Effector memory CD8-positive, alpha-beta T cell (primary cell): ENCODE measurements at regions not wholly inside any gene's neighbourhood (a gene's known extent, or its start where the extent isn't known, plus 50 kb on each side); places are given as distances from the start of the nearest gene placed in this dataset.
A peak's percentile ranks its signal among the peaks of the same experiment; 100 is the strongest.
"Not testable (repeated sequence)": the region's sequence is repeated elsewhere in the genome, so short reads cannot be mapped to it uniquely, and the experiment has no call there.

Experiments
- ATAC-seq: fragments of 150-1000 bp; cut with Tn5 transposase; replicated peaks from 2 replicates; pipeline ENCODE4 v1.10.0; 2021; ENCODE audit warnings: mild to moderate bottlenecking, moderate library complexity
- DNase-seq, 3 experiments: peaks; one replicate each; pipeline ENCODE4 v3.0.0; 2021
- H3K27ac Mint-ChIP-seq, 2 donors: one replicate each; pipeline ENCODE4 v1.8.0; 2022; ENCODE audit warnings: mild to moderate bottlenecking in 2 of 2, mixed read lengths in 2 of 2, moderate library complexity in 2 of 2
- H3K27me3 Mint-ChIP-seq, 2 donors: one replicate each; pipeline ENCODE4 v1.8.0; 2022; ENCODE audit warnings: mixed read lengths in 2 of 2
- H3K36me3 Mint-ChIP-seq: one replicate; pipeline ENCODE4 v1.8.0; 2022; ENCODE audit warnings: mild to moderate bottlenecking, moderate library complexity, mixed read lengths; ENCODE audit not compliant: insufficient read depth
- H3K4me1 Mint-ChIP-seq, 2 donors: one replicate each; pipeline ENCODE4 v1.8.0; 2022; ENCODE audit warnings: low read depth in 2 of 2, mixed read lengths in 2 of 2
- H3K4me3 Mint-ChIP-seq, 2 donors: one replicate each; pipeline ENCODE4 v1.8.0; 2022; ENCODE audit warnings: mild to moderate bottlenecking in 2 of 2, mixed read lengths in 2 of 2, moderate library complexity in 2 of 2
- H3K9me3 Mint-ChIP-seq, 2 donors: one replicate each; pipeline ENCODE4 v1.8.0; 2022; ENCODE audit warnings: mixed read lengths in 2 of 2

DNA sequence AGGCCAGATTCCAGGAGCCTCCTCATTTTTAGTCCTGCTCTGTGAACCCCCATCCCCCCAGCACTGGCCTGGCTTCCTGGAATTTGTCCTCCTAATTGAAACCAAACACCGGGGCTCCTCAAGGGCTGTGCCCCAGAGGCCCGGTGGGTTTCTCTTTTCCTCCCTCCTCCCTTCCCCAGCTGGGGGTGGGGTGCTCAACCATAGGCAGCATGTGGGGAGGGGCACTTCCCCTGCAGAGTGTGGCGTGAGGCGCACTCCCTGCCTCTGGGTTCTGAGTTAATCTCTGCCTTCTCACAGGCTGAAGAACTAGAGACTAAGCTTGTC is 67.5 kb upstream of the ACOT11 start:
- no peak for DNase-seq
- Mint-ChIP-seq H3K4me3 (peak overlapping the region; percentile 66 to 88), H3K4me1 (peaks cover 71 to 73% of the 10 kb centered on the region in 2 donors), H3K9me3 (no peaks in the 10 kb centered on the region), H3K36me3 (peaks cover 14% of the 10 kb centered on the region), H3K27me3 (no peaks in the 10 kb centered on the region), H3K27ac (peak overlapping the region; percentile 94 to 95)
- peak; percentile 31 for ATAC-seq

DNA sequence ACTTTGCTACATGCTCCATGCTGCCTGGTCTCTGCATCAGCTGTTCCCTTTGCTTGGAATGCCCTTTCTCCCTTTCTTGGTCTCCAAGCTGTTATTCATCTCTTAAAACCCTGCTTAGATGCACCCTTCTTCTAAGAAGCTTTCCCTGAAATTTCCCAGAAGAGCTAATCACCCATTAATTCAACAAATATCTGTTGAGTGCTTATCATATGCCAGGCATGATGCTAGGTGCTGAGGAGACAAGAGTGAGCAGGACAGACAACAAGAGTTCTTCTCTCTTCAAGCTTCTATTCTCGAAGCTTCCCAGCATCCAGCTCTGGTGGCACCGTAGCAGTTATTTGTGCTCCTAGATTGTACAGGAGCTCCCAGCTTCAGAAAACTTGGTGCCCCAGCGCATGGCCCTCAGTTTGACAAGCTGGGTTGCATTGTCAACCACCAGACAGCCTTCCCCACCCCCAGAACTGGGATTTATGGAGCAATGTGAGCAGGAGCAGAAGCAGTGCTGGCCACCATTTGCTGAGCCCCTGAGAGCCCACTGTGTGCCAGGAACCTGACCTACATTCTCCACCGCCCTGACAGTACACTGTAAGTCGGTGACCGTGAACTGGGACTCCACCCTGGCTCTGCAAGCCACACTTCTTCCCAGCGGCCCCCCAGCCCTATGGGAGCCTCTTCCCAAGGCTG is 68.0 kb upstream of the ACOT11 start:
- DNase-seq = no peak
- Mint-ChIP-seq H3K27ac (peak overlapping the region; percentile 94 to 95), H3K27me3 (no peaks in the 10 kb centered on the region), H3K9me3 (no peaks in the 10 kb centered on the region), H3K36me3 (peaks cover 10% of the 10 kb centered on the region), H3K4me1 (peaks cover 71% of the 10 kb centered on the region in 2 donors), H3K4me3 (peak overlapping the region; percentile 66 to 88)
- no peak for ATAC-seq

DNA sequence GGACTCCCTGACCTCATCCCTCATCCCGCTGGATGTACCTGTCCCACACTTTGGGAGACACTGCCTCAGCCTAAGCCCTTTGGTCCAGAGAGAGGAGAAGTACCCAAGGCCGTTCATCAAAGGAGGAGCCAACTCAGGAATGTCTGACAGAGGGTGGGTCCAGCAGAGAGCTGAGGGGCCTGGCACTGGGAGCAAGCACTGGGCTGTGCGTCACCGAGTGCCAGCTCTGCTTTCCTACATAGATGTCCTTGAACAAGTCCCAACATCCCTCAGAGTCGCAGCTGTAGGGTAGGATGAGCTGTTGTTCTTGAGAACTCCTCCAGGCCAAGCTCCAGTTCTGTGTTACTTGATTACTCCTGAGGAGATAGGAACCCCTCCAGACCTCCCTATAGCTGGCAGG is 68.8 kb upstream of the ACOT11 start:
- Mint-ChIP-seq H3K9me3 (no peaks in the 10 kb centered on the region), H3K36me3 (peaks cover 11% of the 10 kb centered on the region), H3K4me3 (peak overlapping the region; percentile 66 to 88), H3K4me1 (peaks cover 69 to 70% of the 10 kb centered on the region in 2 donors), H3K27me3 (no peaks in the 10 kb centered on the region), H3K27ac (peak overlapping the region; percentile 94 to 95)
- DNase-seq (no peak), ATAC-seq (no peak)

DNA sequence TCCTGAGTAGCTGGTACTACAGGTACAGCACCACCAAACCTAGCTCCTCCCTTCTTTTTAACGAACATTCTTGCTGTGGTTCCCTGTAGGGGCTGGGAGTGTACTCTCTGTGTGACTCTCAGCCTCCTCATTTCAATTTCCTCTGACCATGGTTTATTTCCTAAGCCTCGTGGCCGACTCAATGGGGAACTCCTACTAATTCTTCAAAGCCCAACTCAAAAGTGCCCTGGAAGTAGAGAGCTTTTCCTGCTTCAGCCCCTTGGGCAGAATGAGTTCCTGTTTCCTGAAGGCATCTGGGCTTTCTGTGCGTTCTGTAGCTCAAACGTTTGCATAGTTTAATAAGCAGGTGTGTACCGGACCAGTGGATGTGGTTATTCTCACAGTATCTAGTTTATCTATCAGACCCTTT is 70.9 kb upstream of the ACOT11 start:
- H3K27me3 Mint-ChIP-seq = no peaks in the 10 kb centered on the region
- no peak for DNase-seq
- peak overlapping the region; percentile 81 to 83 for H3K4me3 Mint-ChIP-seq
- no peaks in the 10 kb centered on the region for H3K9me3 Mint-ChIP-seq
- ATAC-seq = no peak
- H3K4me1 Mint-ChIP-seq = peaks cover 70 to 72% of the 10 kb centered on the region in 2 donors
- H3K36me3 Mint-ChIP-seq = peaks cover 13% of the 10 kb centered on the region
- H3K27ac Mint-ChIP-seq = peak overlapping the region; percentile 80 to 98

DNA sequence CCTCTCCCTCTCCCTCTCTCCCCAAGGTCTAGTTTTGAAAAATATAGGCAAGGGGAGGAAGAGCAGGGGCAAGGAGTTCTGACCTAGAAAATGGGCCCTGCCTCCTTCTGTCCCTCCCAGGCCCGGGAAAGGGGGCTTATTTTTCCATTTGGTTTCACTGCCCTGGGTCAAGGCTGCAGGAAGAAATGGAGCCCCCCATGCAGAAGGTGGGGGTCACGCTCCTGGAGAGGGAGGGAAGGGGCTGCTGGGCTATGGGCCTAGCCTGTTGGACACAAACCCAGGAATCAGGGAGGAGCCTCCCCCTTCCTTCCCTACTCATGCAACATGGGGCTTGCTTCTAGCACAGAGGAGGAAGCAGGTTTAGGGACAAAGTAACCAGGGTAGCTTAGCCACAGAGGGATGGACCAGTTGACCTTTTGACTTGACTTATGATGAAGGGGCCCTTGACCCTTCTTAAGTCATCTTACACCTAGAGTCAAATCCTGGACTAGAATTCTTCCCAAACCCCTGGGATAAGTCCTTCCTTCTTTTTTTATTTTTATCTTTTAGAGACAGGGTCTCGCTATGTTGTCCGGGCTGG is 70.4 kb upstream of the SSBP3 start:
- DNase-seq (no peak), ATAC-seq (no peak)
- Mint-ChIP-seq H3K9me3 (no peaks in the 10 kb centered on the region), H3K4me3 (peak overlapping the region; percentile 81 to 83), H3K27ac (peak overlapping the region; percentile 84 to 98), H3K36me3 (peaks cover 13% of the 10 kb centered on the region), H3K27me3 (no peaks in the 10 kb centered on the region), H3K4me1 (peaks cover 65 to 69% of the 10 kb centered on the region in 2 donors)

DNA sequence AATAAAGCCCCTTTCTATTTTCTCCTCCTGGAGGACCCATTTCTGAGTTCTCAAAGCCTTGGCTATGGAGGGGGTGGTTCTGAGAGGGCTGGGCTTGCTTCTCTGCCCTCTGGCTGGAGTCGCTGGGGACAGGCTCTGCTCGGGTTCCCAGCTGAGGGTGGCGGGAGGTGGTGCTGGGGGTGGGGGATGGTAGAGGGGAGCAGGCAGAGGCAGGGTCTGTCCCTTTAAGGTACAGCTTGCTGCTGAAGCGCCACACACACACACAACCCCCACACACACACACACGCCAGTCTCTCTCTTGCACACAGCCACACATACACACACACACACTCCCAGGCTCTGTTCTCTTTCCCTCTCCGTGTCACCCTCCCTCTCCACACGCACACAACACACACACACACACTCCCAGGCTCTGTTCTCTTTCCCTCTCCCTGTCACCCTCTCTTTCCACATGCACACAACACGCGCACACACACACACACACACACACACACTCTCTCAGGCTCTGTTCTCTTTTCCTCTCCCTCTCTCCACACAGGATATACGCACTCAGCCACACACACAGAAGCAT is 69.8 kb upstream of the SSBP3 start:
- peaks cover 59 to 63% of the 10 kb centered on the region in 2 donors for H3K4me1 Mint-ChIP-seq
- no peaks in the 10 kb centered on the region for H3K27me3 Mint-ChIP-seq
- DNase-seq (no peak), ATAC-seq (no peak)
- no peaks in the 10 kb centered on the region for H3K9me3 Mint-ChIP-seq
- H3K4me3 Mint-ChIP-seq = peak overlapping the region; percentile 81 to 83
- peaks cover 7% of the 10 kb centered on the region for H3K36me3 Mint-ChIP-seq
- peak overlapping the region; percentile 84 to 98 for H3K27ac Mint-ChIP-seq

DNA sequence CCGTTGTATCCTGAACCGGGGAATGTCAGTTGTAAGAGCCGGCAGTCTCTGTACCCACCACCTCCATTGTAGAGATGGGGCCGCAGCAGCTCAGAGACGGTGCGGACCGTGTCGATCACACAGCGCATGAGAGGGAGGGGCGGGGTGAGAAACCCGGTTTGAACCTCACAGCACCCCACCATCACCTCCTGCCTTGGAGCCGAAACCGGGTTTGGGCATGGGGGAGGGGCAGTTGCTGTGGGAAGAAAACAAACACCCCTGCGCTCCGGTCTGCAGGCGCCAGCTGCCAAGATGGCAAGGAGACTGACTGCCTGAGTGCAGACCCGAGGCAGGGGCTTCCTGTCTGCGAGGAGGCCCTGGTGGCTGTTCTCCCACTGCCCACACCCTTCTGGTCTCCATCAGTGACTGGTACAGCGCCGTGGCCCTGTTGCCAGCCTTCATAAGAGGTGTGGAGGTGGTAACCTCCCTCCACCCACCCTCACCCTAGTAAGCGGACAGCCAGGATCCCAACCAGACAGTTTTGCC is 69.2 kb upstream of the SSBP3 start:
- ATAC-seq (peak; percentile 76), DNase-seq (peak; percentile 66 to 75 (median 67))
- H3K36me3 Mint-ChIP-seq = peaks cover 5% of the 10 kb centered on the region
- H3K27me3 Mint-ChIP-seq = no peaks in the 10 kb centered on the region
- peak overlapping the region; percentile 84 to 98 for H3K27ac Mint-ChIP-seq
- no peaks in the 10 kb centered on the region for H3K9me3 Mint-ChIP-seq
- peak overlapping the region; percentile 81 to 83 for H3K4me3 Mint-ChIP-seq
- peaks cover 53 to 57% of the 10 kb centered on the region in 2 donors for H3K4me1 Mint-ChIP-seq

DNA sequence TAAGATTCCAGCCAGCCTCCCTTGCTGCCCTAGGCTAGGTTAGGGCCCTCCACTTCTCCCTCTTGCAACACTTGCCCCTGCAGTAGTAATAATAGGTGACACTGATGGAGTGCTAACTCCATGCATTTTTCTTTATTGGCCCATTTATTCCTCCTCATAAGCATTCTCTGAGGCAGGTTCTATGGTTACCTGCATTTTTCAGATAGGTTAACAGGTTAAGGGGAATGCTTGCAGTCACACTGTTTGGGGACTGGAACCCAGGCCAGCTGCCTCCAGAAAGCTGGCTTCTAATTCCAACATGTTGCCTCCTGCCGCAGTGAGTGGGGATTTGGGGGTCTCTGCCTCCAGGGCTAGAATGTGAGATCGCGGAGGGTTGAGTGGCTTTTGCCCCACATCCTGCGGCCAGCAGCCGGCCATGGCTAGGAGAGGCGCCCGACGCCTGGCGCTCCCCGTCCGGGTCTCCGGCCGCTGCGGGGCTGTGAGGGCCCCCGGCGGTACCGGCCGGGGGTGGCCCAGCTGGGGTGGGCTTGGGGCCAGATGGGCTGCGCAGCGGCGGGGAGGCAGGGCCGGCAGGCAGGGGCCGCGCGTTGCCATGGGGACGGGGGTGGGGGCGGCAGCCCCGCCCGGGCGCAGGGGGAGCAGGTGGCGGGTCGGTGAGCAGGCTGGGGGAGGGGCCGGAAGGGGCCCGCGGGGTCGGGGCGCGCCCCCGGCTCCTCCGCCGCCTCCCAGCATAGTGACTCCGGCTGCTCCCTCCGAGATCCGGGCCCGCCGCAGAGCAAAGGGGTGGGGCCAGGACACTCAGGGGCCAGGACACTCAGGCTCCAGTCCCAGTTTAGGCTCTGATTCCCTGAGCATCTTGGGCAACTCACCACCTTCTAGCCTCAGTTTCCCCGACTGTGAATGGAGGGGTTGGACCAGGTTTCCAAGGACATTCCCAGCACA is 68.4 kb upstream of the SSBP3 start:
- peak; percentile 41 for ATAC-seq
- peaks cover 5% of the 10 kb centered on the region for H3K36me3 Mint-ChIP-seq
- H3K27ac Mint-ChIP-seq = peak overlapping the region; percentile 84 to 98
- no peak for DNase-seq
- H3K4me1 Mint-ChIP-seq = peaks cover 44 to 49% of the 10 kb centered on the region in 2 donors
- no peaks in the 10 kb centered on the region for H3K9me3 Mint-ChIP-seq
- H3K27me3 Mint-ChIP-seq = no peaks in the 10 kb centered on the region
- peak overlapping the region; percentile 84 to 88 for H3K4me3 Mint-ChIP-seq

DNA sequence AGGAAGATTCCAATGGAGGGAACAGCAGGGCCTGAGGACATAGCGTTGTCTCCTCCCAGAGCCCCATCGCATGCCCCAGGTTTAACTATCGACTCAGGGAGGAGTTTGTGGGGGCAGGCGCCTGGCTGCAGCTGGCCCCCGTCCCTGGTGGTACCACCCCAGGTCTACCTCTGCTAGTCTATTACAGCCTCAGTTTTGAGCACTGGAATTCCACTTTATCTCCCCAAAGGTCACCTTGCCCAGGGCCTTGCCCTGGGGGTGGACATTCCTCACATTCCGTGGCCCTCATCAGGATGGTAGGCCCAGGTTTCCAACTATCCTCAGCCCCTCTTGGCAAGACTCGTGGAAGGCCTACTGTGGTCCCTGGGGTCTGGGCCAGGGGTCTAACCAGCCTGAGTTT is 65.4 kb upstream of the SSBP3 start:
- H3K4me1 Mint-ChIP-seq = peaks cover 27 to 32% of the 10 kb centered on the region in 2 donors
- H3K27ac Mint-ChIP-seq = no peak overlapping the region
- DNase-seq (no peak), ATAC-seq (no peak)
- H3K9me3 Mint-ChIP-seq = no peaks in the 10 kb centered on the region
- peaks cover 5% of the 10 kb centered on the region for H3K36me3 Mint-ChIP-seq
- no peak overlapping the region for H3K4me3 Mint-ChIP-seq
- no peaks in the 10 kb centered on the region for H3K27me3 Mint-ChIP-seq

DNA sequence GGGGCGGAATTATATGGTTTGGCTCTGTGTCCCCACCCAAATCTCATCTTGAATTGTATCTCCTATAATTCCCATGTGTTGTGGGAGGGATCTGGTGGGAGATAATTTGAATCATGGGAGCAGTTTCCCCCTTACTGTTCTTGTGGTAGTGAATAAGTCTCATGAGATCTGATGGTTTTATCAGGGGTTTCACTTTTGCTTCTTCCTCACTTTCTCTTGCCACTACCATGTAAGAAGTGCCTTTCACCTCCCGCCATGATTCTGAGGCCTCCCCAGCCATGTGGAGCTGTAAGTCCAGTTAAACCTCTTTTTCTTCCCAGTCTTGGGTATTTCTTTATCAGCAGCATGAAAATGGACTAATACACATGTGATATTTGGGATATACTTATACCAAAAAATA is 63.2 kb upstream of the SSBP3 start:
- ATAC-seq, H3K9me3 Mint-ChIP-seq, DNase-seq, H3K36me3 Mint-ChIP-seq, H3K4me3 Mint-ChIP-seq, H3K27me3 Mint-ChIP-seq: not testable (repeated sequence)
- Mint-ChIP-seq H3K4me1 (peaks cover 15 to 17% of the 10 kb centered on the region in 2 donors), H3K27ac (peak overlapping the region in 1 of 2 donors; percentile 71)

DNA sequence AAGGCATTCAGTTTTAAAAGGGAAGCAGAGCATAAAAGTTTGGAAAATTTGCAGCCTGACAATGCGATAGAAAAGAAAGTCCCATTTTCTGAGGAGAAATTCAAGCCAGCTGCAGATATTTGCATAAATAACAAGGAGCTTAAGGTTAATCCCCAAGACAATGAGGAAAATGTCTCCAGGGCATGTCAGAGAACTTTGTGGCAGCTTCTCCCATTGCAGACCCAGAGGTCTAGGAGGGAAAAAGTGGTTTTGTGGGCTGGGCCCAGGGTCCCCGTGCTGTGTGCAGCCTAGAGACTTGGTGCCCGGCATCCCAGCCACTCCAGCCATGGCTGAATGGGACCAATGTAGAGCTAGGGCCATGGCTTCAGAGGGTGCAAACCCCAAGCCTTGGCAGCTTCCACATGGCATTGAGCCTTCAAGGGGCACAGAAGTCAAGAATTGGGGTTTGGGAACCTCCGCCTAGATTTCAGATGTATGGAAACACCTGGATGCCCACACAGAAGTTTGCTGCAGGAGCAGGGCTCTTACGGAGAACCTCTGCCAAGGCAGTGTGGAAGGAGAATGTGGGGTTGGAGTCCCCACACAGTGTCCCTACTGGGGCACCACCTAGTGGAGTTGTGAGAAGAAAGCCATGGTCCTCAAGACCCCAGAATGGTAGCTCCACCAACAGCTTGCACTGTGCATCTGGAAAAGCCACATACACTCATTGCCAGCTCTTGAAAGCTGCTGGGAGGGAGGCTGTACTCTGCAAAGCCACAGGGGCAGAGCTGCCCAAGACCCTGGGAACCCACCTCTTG is 62.3 kb upstream of the SSBP3 start:
- not testable (repeated sequence) for H3K9me3 Mint-ChIP-seq, H3K27ac Mint-ChIP-seq, H3K36me3 Mint-ChIP-seq, DNase-seq, H3K4me3 Mint-ChIP-seq, ATAC-seq, H3K27me3 Mint-ChIP-seq
- H3K4me1 Mint-ChIP-seq = peaks cover 14 to 17% of the 10 kb centered on the region in 2 donors

DNA sequence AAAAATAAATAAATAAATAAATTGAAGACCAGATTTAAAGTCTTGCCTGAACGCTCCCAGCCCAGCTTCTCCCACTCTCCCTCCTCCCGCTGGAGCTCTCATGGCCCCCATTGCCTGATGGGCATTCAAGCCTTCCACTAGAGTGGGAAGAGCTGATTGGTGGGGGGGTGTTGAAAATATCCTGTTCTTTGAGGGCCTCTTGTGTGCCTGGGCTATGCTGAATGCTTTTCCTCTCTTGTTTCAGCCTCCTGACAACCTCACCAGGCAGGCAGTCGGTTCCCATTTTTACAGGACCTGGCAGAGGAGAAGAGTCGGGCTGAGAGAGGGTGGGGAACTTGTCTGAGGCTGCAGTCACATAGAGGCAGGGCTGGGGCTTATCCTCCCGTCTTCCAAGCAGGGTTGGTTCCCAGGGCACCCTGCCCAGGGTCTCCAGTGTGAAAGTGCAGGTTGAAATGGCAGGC is 59.2 kb upstream of the SSBP3 start:
- ATAC-seq (no peak), DNase-seq (no peak)
- Mint-ChIP-seq H3K4me1 (peaks cover 22 to 30% of the 10 kb centered on the region in 2 donors), H3K4me3 (peak overlapping the region in 1 of 2 donors; percentile 6), H3K27me3 (no peaks in the 10 kb centered on the region), H3K27ac (peak overlapping the region; percentile 27 to 45), H3K36me3 (no peaks in the 10 kb centered on the region), H3K9me3 (no peaks in the 10 kb centered on the region)
